NT2/D1 (cell line): ENCODE measurements at regions not wholly inside any gene's neighbourhood (a gene's known extent, or its start where the extent isn't known, plus 50 kb on each side); places are given as distances from the start of the nearest gene placed in this dataset.

Experiments
- SUZ12 ChIP-seq: IDR thresholded peaks from 2 replicates; pipeline ENCODE4 v1.6.1; 2011; ENCODE audit not compliant: insufficient read length, insufficient read depth; ENCODE audit errors: extremely low read depth
- YY1 ChIP-seq: IDR thresholded peaks from 2 replicates; pipeline ENCODE4 v1.6.1; 2011; ENCODE audit not compliant: insufficient read length, insufficient read depth
- ZNF274 ChIP-seq: IDR thresholded peaks from 2 replicates; pipeline ENCODE4 v1.6.1; 2011; ENCODE audit warnings: mild to moderate bottlenecking, low read depth, low read length

DNA sequence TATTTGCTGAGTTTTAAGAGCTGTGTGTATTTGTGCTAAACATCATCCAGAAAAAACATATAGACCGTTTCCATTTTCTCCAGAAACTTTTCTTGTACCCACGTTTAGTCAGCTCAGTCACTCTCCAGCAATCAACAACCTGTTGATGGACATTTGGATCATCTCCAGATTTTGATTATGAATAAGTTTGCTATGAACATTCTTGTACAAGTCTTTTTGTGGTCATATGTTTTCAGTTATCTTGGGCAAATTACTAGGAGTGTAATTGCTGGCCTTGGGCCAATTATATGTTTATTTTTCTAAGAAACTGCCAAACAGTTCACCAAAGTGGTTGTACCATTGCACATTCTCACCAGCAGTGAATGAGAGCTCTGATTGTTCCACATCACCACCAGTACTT is 221.8 kb downstream of the CENPF start:
- TF ChIP-seq YY1 = no peak
- no peak for TF ChIP-seq ZNF274
- TF ChIP-seq SUZ12 = no peak
